GM18498 (cell line): ENCODE measurements at regions not wholly inside any gene's neighbourhood (a gene's known extent, or its start where the extent isn't known, plus 50 kb on each side); places are given as distances from the start of the nearest gene placed in this dataset.
A peak's percentile ranks its signal among the peaks of the same experiment; 100 is the strongest.
"Not testable (repeated sequence)": the region's sequence is repeated elsewhere in the genome, so short reads cannot be mapped to it uniquely, and the experiment has no call there.

Experiments
- ATAC-seq: cut with Tn5 transposase; IDR thresholded peaks from one replicate; pipeline ENCODE4 v1.9.1; 2021; ENCODE audit warnings: mild to moderate bottlenecking, moderate library complexity; ENCODE audit not compliant: unreplicated experiment

GRCh38 chr12:103011974-103012763, 54.7 kb downstream of the ASCL1 start:
- ATAC-seq, result no peak

- ATAC-seq, result no peak
These were observed 55.4 kb downstream of the ASCL1 start for GRCh38 chr12:103012884-103013283.

- ATAC-seq, result no peak
These were observed 56.3 kb downstream of the ASCL1 start for GRCh38 chr12:103013741-103014300.

- ATAC-seq, result no peak
These were observed 58.9 kb downstream of the ASCL1 start for GRCh38 chr12:103016381-103016780.

GRCh38 chr12:103020839-103021238, 63.4 kb downstream of the ASCL1 start:
- peak; percentile 81 for ATAC-seq

GRCh38 chr12:103021538-103022218, 64.2 kb downstream of the ASCL1 start:
- no peak for ATAC-seq

GRCh38 chr12:103024650-103025049, 67.2 kb downstream of the ASCL1 start:
- no peak for ATAC-seq

- ATAC-seq, result not testable (repeated sequence)
These were observed 69.2 kb downstream of the ASCL1 start for GRCh38 chr12:103026643-103027042.

- ATAC-seq, result no peak
These were observed 71.6 kb downstream of the ASCL1 start for GRCh38 chr12:103028881-103029639.

- no peak for ATAC-seq
These were observed 79.2 kb downstream of the ASCL1 start for GRCh38 chr12:103036581-103037214.

- ATAC-seq, result no peak
These were observed 86.3 kb downstream of the ASCL1 start for GRCh38 chr12:103043531-103044486.

- no peak for ATAC-seq
These were observed 88.7 kb downstream of the ASCL1 start for GRCh38 chr12:103046154-103046553.

GRCh38 chr12:103050273-103050672, 92.8 kb downstream of the ASCL1 start:
- ATAC-seq, result no peak

GRCh38 chr12:103053089-103053488, 95.6 kb downstream of the ASCL1 start:
- no peak for ATAC-seq

- ATAC-seq, result no peak
These were observed 116.2 kb downstream of the ASCL1 start for GRCh38 chr12:103073630-103074029.

GRCh38 chr12:103075848-103076247, 118.4 kb downstream of the ASCL1 start:
- ATAC-seq, result no peak

- no peak for ATAC-seq
These were observed 119.8 kb downstream of the ASCL1 start for GRCh38 chr12:103077108-103077773.

- ATAC-seq, result peak; percentile 54
These were observed 128.1 kb downstream of the ASCL1 start for GRCh38 chr12:103085541-103085940.

- ATAC-seq, result no peak
These were observed 129.0 kb downstream of the ASCL1 start for GRCh38 chr12:103086471-103086870.
